Activated CD4-positive, alpha-beta T cell treated with anti-CD3 and anti-CD28 coated beads for 36 hours (primary cell): ENCODE measurements at regions not wholly inside any gene's neighbourhood (a gene's known extent, or its start where the extent isn't known, plus 50 kb on each side); places are given as distances from the start of the nearest gene placed in this dataset.

Experiments used
- ATAC-seq: fragments of 200-7000 bp; cut with Tn5 transposase; one replicate; pipeline ENCODE4 v1.10.0; 2021; ENCODE audit warnings: mild to moderate bottlenecking, moderate library complexity
- CTCF ChIA-PET: fragments of 350-600 bp; sonication (Branson Sonifier 250); formaldehyde crosslinking; loops from one replicate; lab custom pipeline; 2021; ENCODE audit warnings: antibody characterized with exemption; lab: Charles Lee
- POLR2A ChIA-PET: fragments of 350-600 bp; sonication (Branson Sonifier 250); formaldehyde crosslinking; loops from one replicate; lab custom pipeline; 2021; ENCODE audit warnings: antibody characterized with exemption, inconsistent platforms; lab: Charles Lee
- DNase-seq: peaks from one replicate; pipeline ENCODE4 v3.0.0-alpha.2; 2020
- H3K27ac Mint-ChIP-seq: one replicate; pipeline ENCODE4 v1.8.0; 2021; ENCODE audit warnings: mixed read lengths
- H3K27me3 Mint-ChIP-seq: one replicate; pipeline ENCODE4 v1.8.0; 2021; ENCODE audit warnings: mixed read lengths
- H3K36me3 Mint-ChIP-seq: one replicate; pipeline ENCODE4 v1.8.0; 2021; ENCODE audit warnings: low read depth, mixed read lengths
- H3K4me1 Mint-ChIP-seq: one replicate; pipeline ENCODE4 v1.8.0; 2021; ENCODE audit warnings: mixed read lengths
- H3K4me3 Mint-ChIP-seq: one replicate; pipeline ENCODE4 v1.8.0; 2021; ENCODE audit warnings: mild to moderate bottlenecking, moderate library complexity, mixed read lengths
- H3K9me3 Mint-ChIP-seq: one replicate; pipeline ENCODE4 v1.8.0; 2021; ENCODE audit warnings: low read depth, mixed read lengths
- intact Hi-C, 2 experiments: fragments of 100-400 bp; cut with DNase I in 1 of 2; cut with micrococcal nuclease in 1 of 2; formaldehyde crosslinking; loops; one replicate each; pipeline versions ENCODE4 v1.14.2 to v1.15.1; 2022 to 2024; cut with DNase I, micrococcal nuclease

DNA sequence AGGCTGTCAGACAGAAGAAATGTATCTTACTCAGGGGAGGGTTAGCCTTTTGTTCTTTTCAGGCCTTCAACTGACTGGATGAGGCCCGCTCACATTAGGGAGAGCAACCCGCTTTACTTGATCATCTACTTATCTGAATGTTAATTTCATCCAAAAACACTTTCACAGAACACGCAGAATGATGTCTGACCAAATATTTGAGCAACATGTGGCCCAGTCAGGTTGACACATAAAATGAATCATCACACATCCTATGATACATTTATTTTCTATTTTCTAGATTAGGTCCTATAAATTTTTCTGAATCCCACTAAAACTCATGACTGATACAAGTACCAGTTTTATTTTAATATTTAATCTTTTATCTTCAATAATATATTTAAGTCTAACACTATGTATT, 260.3 kb downstream of the IL15 start:
- ATAC-seq (no peak), DNase-seq (no peak)
- intact Hi-C loops, result no loop called here
- ChIA-PET POLR2A (no interaction called here), CTCF (no interaction called here)
- Mint-ChIP-seq H3K27me3 (peaks cover 2% of the 10 kb centered on the region), H3K27ac (no peak overlapping the region), H3K4me3 (no peak overlapping the region), H3K4me1 (no peaks in the 10 kb centered on the region), H3K36me3 (no peaks in the 10 kb centered on the region), H3K9me3 (no peaks in the 10 kb centered on the region)

DNA sequence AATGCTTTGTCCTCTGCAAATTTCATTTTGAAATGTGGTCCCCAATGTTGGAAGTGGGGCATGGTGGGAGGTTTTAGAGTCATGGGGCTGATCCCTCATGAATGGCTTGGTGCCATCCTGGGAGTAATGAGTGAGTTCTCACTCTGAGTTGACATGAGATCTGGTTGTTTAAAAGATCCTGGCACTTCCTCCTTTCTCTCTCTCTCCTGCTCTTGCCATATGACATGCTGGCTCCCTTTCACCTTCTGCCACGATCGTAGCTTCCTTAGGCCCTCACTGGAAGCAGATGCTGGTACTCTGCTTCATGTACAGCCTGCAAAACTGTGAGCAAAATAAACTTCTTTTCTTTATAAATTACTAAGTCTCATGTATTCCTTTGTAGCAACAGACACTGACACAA, 262.0 kb downstream of the IL15 start:
- intact Hi-C loops, result no loop called here
- H3K27ac Mint-ChIP-seq, result no peak overlapping the region
- H3K4me1 Mint-ChIP-seq, result no peaks in the 10 kb centered on the region
- no peaks in the 10 kb centered on the region for H3K36me3 Mint-ChIP-seq
- ATAC-seq, result no peak
- H3K4me3 Mint-ChIP-seq, result no peak overlapping the region
- H3K27me3 Mint-ChIP-seq, result peaks cover 5% of the 10 kb centered on the region
- no peak for DNase-seq
- ChIA-PET POLR2A (no interaction called here), CTCF (no interaction called here)
- no peaks in the 10 kb centered on the region for H3K9me3 Mint-ChIP-seq

DNA sequence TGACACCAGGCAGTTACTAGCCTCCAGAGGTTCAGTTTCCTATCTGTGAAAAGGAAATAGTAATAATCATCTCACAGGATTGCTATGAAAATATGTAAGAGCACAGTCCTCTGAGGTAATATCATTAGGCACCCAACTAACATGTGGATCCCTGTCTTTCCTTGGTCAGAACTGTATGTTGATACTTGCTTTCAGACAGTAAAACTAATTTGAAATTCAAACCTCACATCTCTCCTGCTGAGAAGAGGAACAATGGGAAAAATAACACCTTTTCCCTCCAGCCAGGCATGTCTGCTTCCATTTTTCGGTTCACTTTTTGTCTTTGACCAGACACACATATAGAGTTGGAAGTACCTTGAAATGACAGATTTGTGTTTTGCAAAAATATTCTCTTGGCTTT, 262.7 kb downstream of the IL15 start:
- H3K4me1 Mint-ChIP-seq, result no peaks in the 10 kb centered on the region
- peaks cover 5% of the 10 kb centered on the region for H3K27me3 Mint-ChIP-seq
- DNase-seq (no peak), ATAC-seq (no peak)
- H3K9me3 Mint-ChIP-seq, result no peaks in the 10 kb centered on the region
- intact Hi-C loops, result no loop called here
- H3K27ac Mint-ChIP-seq, result no peak overlapping the region
- H3K36me3 Mint-ChIP-seq, result no peaks in the 10 kb centered on the region
- H3K4me3 Mint-ChIP-seq, result no peak overlapping the region
- CTCF ChIA-PET, result interaction anchor here (0.7 kb wide), 1 partner anchor 1314 kb away, joined by 3 read pairs; no protein-coding TSS in a partner anchor
- POLR2A ChIA-PET, result no interaction called here

DNA sequence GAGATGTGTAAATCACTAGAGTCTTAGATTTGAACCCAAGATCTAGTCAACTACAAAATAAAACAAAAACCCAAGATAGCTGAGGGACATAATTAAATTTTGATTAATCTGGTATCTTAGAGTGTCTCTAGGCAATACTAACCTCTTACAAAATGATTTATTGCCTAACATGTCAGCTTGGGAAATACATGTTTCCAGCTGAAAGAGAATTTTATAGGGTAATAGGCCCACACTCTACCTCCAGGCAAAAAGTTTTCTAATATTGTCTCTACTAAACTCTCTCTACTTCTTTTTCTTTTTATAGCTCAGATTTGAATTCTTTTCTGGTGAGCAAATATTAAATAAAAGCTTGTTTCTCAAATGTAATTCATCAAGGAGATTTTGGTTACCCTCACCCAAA, 263.2 kb downstream of the IL15 start:
- Mint-ChIP-seq H3K27ac (no peak overlapping the region), H3K36me3 (no peaks in the 10 kb centered on the region), H3K4me1 (no peaks in the 10 kb centered on the region), H3K27me3 (peaks cover 5% of the 10 kb centered on the region), H3K4me3 (no peak overlapping the region), H3K9me3 (no peaks in the 10 kb centered on the region)
- ATAC-seq (no peak), DNase-seq (no peak)
- ChIA-PET POLR2A (no interaction called here), CTCF (interaction anchor here (0.6 to 1.0 kb wide), 3 partner anchors 410 to 1315 kb away, joined by 3 read pairs; no protein-coding TSS in a partner anchor)
- intact Hi-C loops, result no loop called here

DNA sequence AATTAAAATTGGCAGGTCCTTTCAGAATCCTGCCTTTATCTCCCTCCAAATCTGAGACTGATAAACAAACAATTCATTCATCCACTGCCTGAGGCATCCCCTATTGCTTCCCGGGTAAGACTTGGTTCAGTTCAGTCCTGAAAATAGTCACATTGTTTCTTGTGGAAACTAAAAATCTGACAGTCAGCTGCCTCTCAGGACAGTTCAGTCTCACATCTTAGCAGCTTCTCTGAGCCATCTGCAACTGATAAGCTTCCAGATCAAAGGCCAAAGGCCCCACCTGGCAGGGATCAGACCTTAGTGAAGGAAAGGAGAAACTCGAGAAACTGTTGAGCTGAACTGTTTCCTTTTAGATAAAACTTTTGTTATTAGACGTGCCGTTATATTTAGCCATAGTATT, 264.5 kb downstream of the IL15 start:
- Mint-ChIP-seq H3K4me1 (no peaks in the 10 kb centered on the region), H3K27ac (no peak overlapping the region), H3K36me3 (no peaks in the 10 kb centered on the region), H3K4me3 (no peak overlapping the region), H3K27me3 (peaks cover 5% of the 10 kb centered on the region), H3K9me3 (no peaks in the 10 kb centered on the region)
- intact Hi-C loops, result no loop called here
- ChIA-PET CTCF (no interaction called here), POLR2A (no interaction called here)
- DNase-seq, result no peak
- no peak for ATAC-seq

DNA sequence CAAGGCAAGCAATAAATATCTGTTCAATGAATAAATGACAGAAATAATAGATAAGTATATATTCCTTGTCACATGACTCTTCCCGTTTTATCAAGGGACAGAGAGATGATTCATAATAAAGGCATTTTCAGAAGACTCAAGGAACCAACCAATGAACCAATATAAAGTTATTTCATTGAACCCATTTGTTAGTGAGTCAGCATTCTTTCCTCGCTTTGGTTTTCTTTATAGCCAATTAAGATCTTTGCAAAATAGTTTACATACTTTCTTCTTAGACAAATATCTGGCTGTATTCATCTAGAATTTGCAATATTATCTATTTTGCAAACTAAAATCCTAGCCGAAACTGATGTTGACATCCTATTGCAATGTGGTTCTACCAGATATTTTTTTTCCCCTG, 269.4 kb downstream of the IL15 start:
- Mint-ChIP-seq H3K27me3 (peaks cover 5% of the 10 kb centered on the region), H3K4me1 (no peaks in the 10 kb centered on the region), H3K9me3 (no peaks in the 10 kb centered on the region), H3K27ac (no peak overlapping the region), H3K36me3 (no peaks in the 10 kb centered on the region), H3K4me3 (no peak overlapping the region)
- ChIA-PET POLR2A (no interaction called here), CTCF (no interaction called here)
- intact Hi-C loops, result no loop called here
- DNase-seq (no peak), ATAC-seq (no peak)

DNA sequence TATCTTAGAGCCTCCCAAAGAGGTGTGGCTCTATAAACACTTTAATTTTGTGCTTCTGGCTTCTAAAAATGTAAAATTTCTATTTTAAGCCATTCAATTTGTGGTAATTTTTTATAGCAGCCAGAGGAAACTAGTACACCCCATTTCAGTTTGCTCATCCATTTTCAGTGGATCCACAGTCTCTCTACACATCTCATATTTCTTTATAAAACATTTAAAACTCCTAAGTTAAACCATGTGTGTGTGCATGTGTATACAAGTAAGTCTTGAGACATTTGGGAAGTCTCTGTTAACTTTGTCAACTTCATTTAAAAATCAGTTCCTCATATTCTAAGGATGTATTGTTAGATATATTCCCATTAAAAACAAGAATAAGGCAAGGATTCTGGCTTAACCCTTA, 273.2 kb downstream of the IL15 start:
- no peak for ATAC-seq
- H3K36me3 Mint-ChIP-seq, result no peaks in the 10 kb centered on the region
- DNase-seq, result no peak

DNA sequence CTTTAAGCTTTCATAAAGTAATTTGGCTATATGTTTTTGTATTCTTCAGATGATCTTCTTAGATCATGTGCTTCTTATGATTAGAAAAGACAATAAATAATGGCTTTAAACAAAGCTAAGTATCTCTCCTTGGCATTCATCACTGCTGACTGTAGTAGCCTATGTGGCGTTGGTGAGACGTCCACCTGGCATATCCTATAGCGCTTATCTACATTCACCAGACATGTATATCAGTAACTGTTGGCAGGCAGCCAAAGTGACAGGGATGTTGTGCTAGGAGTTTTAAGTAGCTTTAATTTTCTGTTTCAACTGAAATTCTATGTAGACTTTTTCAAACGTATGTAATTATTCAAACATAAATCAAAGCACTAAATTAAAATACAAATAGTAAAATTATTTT, 276.4 kb downstream of the IL15 start:
- no peak for DNase-seq
- CTCF ChIA-PET, result no interaction called here
- Mint-ChIP-seq H3K36me3 (no peaks in the 10 kb centered on the region), H3K4me3 (no peak overlapping the region), H3K27ac (no peak overlapping the region), H3K27me3 (no peaks in the 10 kb centered on the region), H3K9me3 (no peaks in the 10 kb centered on the region), H3K4me1 (no peaks in the 10 kb centered on the region)
- POLR2A ChIA-PET, result no interaction called here
- no peak for ATAC-seq
- intact Hi-C loops, result no loop called here

More for the DNA sequence above, 273.2 kb downstream of the IL15 start:
- Mint-ChIP-seq H3K4me3 (no peak overlapping the region), H3K4me1 (no peaks in the 10 kb centered on the region), H3K27me3 (no peaks in the 10 kb centered on the region), H3K27ac (no peak overlapping the region), H3K9me3 (no peaks in the 10 kb centered on the region)
- ChIA-PET POLR2A (no interaction called here), CTCF (no interaction called here)
- intact Hi-C loops, result no loop called here

DNA sequence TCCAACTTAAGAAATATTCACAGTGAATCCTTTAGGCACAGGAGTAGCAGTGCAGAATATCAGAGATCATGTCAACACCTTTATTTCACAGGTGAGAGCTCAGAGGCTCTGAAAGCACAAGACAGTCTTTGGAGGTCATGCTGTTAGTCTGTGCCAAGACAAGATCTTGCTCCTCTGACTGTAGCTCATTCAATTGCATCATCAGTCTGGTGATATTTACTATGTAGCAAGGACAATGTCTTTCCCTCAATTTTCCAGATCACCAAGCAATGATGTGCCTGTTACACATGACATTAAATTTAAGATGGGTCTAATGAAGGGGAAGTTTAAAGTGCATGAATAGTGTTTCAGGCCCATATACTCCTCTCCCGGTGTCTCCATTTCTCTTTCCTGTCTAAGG, 277.5 kb downstream of the IL15 start:
- ChIA-PET POLR2A (interaction anchor here (0.6 kb wide), 1 partner anchor 1936 kb away, joined by 6 read pairs; no protein-coding TSS in a partner anchor), CTCF (interaction anchor here (0.6 kb wide), 1 partner anchor 310 kb away, joined by 3 read pairs; no protein-coding TSS in a partner anchor)
- intact Hi-C loops, result no loop called here
- H3K4me3 Mint-ChIP-seq, result no peak overlapping the region
- no peak overlapping the region for H3K27ac Mint-ChIP-seq
- H3K27me3 Mint-ChIP-seq, result peaks cover 2% of the 10 kb centered on the region
- no peak for DNase-seq
- H3K36me3 Mint-ChIP-seq, result no peaks in the 10 kb centered on the region
- H3K9me3 Mint-ChIP-seq, result no peaks in the 10 kb centered on the region
- no peaks in the 10 kb centered on the region for H3K4me1 Mint-ChIP-seq
- ATAC-seq, result no peak

DNA sequence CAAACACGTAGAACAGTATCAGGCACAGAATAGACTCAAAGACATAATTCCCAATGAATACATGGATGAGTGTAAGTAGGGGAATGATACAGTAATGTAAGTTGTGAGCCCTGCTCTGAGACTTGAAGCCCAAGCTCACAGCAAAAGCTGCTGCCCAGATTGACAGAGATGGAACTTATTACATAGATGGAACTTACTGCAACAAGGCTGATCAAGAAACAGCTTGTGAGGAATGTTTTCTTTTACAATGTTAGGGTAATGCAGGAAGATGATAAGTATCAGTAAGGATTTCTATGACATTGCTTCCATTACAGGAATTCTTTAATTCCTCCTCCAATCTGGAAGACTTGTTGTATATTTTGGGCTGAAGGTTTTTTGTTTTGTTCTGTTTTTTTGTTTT, 278.4 kb downstream of the IL15 start:
- H3K9me3 Mint-ChIP-seq, result no peaks in the 10 kb centered on the region
- CTCF ChIA-PET, result interaction anchor here (0.5 kb wide), 1 partner anchor 1539 kb away, joined by 3 read pairs; no protein-coding TSS in a partner anchor
- H3K4me3 Mint-ChIP-seq, result no peak overlapping the region
- H3K27me3 Mint-ChIP-seq, result peaks cover 4% of the 10 kb centered on the region
- intact Hi-C loops, result no loop called here
- ATAC-seq, result no peak
- no peak overlapping the region for H3K27ac Mint-ChIP-seq
- no peaks in the 10 kb centered on the region for H3K4me1 Mint-ChIP-seq
- DNase-seq, result no peak
- POLR2A ChIA-PET, result no interaction called here
- no peaks in the 10 kb centered on the region for H3K36me3 Mint-ChIP-seq

DNA sequence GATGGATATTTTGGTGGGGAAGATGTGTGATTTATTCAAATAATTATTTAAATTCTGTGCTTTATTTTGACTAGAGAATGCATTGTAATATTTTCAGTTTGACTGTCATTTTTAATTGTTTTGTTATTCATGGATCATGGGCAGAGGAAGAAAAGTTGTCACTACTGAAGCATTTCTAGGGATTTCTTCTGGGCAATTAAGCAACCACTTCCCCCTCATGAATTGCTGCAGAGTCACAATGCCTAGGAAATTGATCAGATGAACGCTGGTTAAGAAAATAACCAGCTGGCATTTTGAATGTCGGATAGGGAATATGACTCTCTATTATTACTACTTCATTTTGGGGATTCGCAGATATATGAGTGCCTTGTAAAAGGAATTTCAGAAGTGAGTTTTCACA, 283.3 kb downstream of the IL15 start:
- H3K9me3 Mint-ChIP-seq, result no peaks in the 10 kb centered on the region
- no peaks in the 10 kb centered on the region for H3K36me3 Mint-ChIP-seq
- intact Hi-C loops, result loop anchor here in 1 of 2 experiments (10.0 kb wide), 1 partner anchor 765 kb away; no protein-coding TSS in a partner anchor
- H3K4me1 Mint-ChIP-seq, result no peaks in the 10 kb centered on the region
- DNase-seq (no peak), ATAC-seq (no peak)
- CTCF ChIA-PET, result no interaction called here
- no peak overlapping the region for H3K27ac Mint-ChIP-seq
- POLR2A ChIA-PET, result no interaction called here
- no peak overlapping the region for H3K4me3 Mint-ChIP-seq
- peaks cover 4% of the 10 kb centered on the region for H3K27me3 Mint-ChIP-seq

DNA sequence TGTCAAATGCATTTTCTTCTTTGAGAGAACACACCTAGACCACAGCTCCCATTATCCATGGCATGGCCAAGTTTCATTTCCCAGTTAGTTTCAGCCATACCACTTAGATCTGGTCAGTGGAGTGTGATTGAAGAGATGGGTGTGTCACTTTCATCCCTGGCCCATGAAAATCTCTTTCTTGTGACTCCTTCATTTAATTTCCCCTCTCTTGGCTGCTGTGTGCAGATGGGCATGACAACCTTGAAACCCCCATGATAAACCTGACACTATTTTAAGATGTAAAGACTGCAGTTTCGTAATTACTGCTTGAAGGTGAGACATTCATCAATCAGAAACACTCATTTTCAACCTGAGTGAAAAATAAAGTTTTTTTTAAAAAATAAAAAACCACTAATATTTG, 284.9 kb downstream of the IL15 start:
- no peak for ATAC-seq
- ChIA-PET CTCF (no interaction called here), POLR2A (no interaction called here)
- intact Hi-C loops, result loop anchor here in 1 of 2 experiments (10.0 kb wide), 1 partner anchor 766 kb away; no protein-coding TSS in a partner anchor
- Mint-ChIP-seq H3K9me3 (no peaks in the 10 kb centered on the region), H3K4me3 (no peak overlapping the region), H3K36me3 (no peaks in the 10 kb centered on the region), H3K27ac (no peak overlapping the region), H3K27me3 (peaks cover 4% of the 10 kb centered on the region), H3K4me1 (no peaks in the 10 kb centered on the region)
- DNase-seq, result no peak
